GM23248 (cell line): ENCODE measurements at regions not wholly inside any gene's neighbourhood (a gene's known extent, or its start where the extent isn't known, plus 50 kb on each side); places are given as distances from the start of the nearest gene placed in this dataset.

ENCODE experiments used
- DNase-seq: peaks from one replicate; pipeline ENCODE4 v3.0.0-alpha.2; 2015
- H2AFZ ChIP-seq: fragments of 200-600 bp; sonication (generic); 2 replicates; pipeline ENCODE4 v1.6.1; 2016; ENCODE audit warnings: antibody characterized with exemption
- H3F3A ChIP-seq: fragments of 200-600 bp; sonication (generic); 2 replicates; pipeline ENCODE4 v1.6.1; 2016; ENCODE audit warnings: mild to moderate bottlenecking, antibody characterized with exemption, mixed run types; ENCODE audit not compliant: insufficient read depth
- H3K27ac ChIP-seq: fragments of 200-600 bp; sonication (generic); 2 replicates; pipeline ENCODE4 v1.5.1; 2016; ENCODE audit warnings: mild to moderate bottlenecking
- H3K27me3 ChIP-seq: fragments of 200-600 bp; sonication (generic); replicated peaks from 2 replicates; pipeline ENCODE4 v1.6.1; 2016; ENCODE audit warnings: mild to moderate bottlenecking; ENCODE audit not compliant: insufficient read depth
- H3K36me3 ChIP-seq: fragments of 200-600 bp; sonication (generic); 2 replicates; pipeline ENCODE4 v1.6.1; 2016; ENCODE audit warnings: low read depth, mild to moderate bottlenecking
- H3K4me1 ChIP-seq: fragments of 200-600 bp; sonication (generic); 2 replicates; pipeline ENCODE4 v1.6.1; 2016; ENCODE audit warnings: mild to moderate bottlenecking; ENCODE audit not compliant: insufficient read depth
- H3K4me2 ChIP-seq: fragments of 200-600 bp; sonication (generic); one replicate; pipeline ENCODE4 v1.6.1; 2016; ENCODE audit warnings: mild to moderate bottlenecking; ENCODE audit not compliant: unreplicated experiment
- H3K4me3 ChIP-seq: fragments of 200-600 bp; sonication (generic); 2 replicates; pipeline ENCODE4 v1.5.1; 2016; ENCODE audit warnings: mild to moderate bottlenecking
- H3K79me2 ChIP-seq: fragments of 200-600 bp; sonication (generic); 2 replicates; pipeline ENCODE4 v1.6.1; 2016; ENCODE audit warnings: mild to moderate bottlenecking; ENCODE audit not compliant: insufficient read depth
- H3K9ac ChIP-seq: fragments of 200-600 bp; sonication (generic); 2 replicates; pipeline ENCODE4 v1.6.1; 2016; ENCODE audit warnings: mild to moderate bottlenecking
- H3K9me2 ChIP-seq: fragments of 200-600 bp; sonication (generic); 2 replicates; pipeline ENCODE4 v1.6.1; 2016; ENCODE audit warnings: mixed run types, mild to moderate bottlenecking, moderate library complexity; ENCODE audit not compliant: insufficient read depth
- H3K9me3 ChIP-seq: fragments of 200-600 bp; sonication (generic); one replicate; pipeline ENCODE4 v1.6.1; 2017; ENCODE audit warnings: low read depth
- H4K20me1 ChIP-seq: fragments of 200-600 bp; sonication (generic); 2 replicates; pipeline ENCODE4 v1.6.0; 2016; ENCODE audit not compliant: insufficient read depth
- EZH2 ChIP-seq: fragments of 200-600 bp; sonication (generic); IDR thresholded peaks from 2 replicates; pipeline ENCODE4 v1.6.1; 2018; ENCODE audit warnings: antibody characterized with exemption, mild to moderate bottlenecking; ENCODE audit not compliant: insufficient read depth, poor library complexity, severe bottlenecking
- EZH2phosphoT487 ChIP-seq: fragments of 200-600 bp; sonication (generic); IDR thresholded peaks from 2 replicates; pipeline ENCODE4 v1.6.1; 2018; ENCODE audit warnings: antibody characterized with exemption, moderate library complexity, mild to moderate bottlenecking, low read depth; ENCODE audit not compliant: insufficient read depth
- WGBS, 2 experiments: methylation state at CpG; one replicate each; pipeline ENCODE4 v1.1.6; 2015 to 2017; ENCODE audit warnings: low lambda C conversion rate in 2 of 2, low coverage in 1 of 2; ENCODE audit errors: missing lambda C conversion rate in 2 of 2; 5-methylcytosine and 5-hydroxymethylcytosine counted together
- in situ Hi-C: fragments of 300-500 bp; cut with MboI; formaldehyde crosslinking; loops from 2 replicates; pipeline ENCODE4 v1.15.0; 2020

GRCh38 chr13:34129436-34129835 lies 311.5 kb downstream of the RFC3 start:
- H3K9ac ChIP-seq = no peak overlapping the region
- H3K27me3 ChIP-seq = no peaks in the 10 kb centered on the region
- no peaks in the 10 kb centered on the region for H3K36me3 ChIP-seq
- TF ChIP-seq EZH2phosphoT487 (no peak), EZH2 (no peak)
- H3K9me2 ChIP-seq = no peaks in the 10 kb centered on the region
- no peak overlapping the region for H3K4me3 ChIP-seq
- no peaks in the 10 kb centered on the region for H4K20me1 ChIP-seq
- no peaks in the 10 kb centered on the region for H3K9me3 ChIP-seq
- H3F3A ChIP-seq = no peaks in the 10 kb centered on the region
- no peaks in the 10 kb centered on the region for H3K79me2 ChIP-seq
- H2AFZ ChIP-seq = no peak overlapping the region
- H3K4me2 ChIP-seq = no peak overlapping the region
- DNase-seq = no peak
- H3K4me1 ChIP-seq = no peaks in the 10 kb centered on the region
- in situ Hi-C loops = no loop called here
- H3K27ac ChIP-seq = no peak overlapping the region

- no peak for DNase-seq
- no peak overlapping the region for H3K4me2 ChIP-seq
- no peaks in the 10 kb centered on the region for H4K20me1 ChIP-seq
- H3K4me1 ChIP-seq = no peaks in the 10 kb centered on the region
- no peaks in the 10 kb centered on the region for H3K79me2 ChIP-seq
- H3K27ac ChIP-seq = no peak overlapping the region
- in situ Hi-C loops = no loop called here
- H3K36me3 ChIP-seq = no peaks in the 10 kb centered on the region
- H3K9me2 ChIP-seq = no peaks in the 10 kb centered on the region
- TF ChIP-seq EZH2 (no peak), EZH2phosphoT487 (no peak)
- H3F3A ChIP-seq = no peaks in the 10 kb centered on the region
- 46 to 47% methylated on average over 2 of the region's 2 CpGs for WGBS, 2 experiments
- no peaks in the 10 kb centered on the region for H3K27me3 ChIP-seq
- H3K9me3 ChIP-seq = no peaks in the 10 kb centered on the region
- no peak overlapping the region for H2AFZ ChIP-seq
- no peak overlapping the region for H3K9ac ChIP-seq
- H3K4me3 ChIP-seq = no peak overlapping the region
These were observed 319.3 kb downstream of the RFC3 start for GRCh38 chr13:34137200-34137599.

GRCh38 chr13:34139660-34140227 lies 321.8 kb downstream of the RFC3 start:
- in situ Hi-C loops = no loop called here
- DNase-seq = no peak
- Histone ChIP-seq H4K20me1 (no peaks in the 10 kb centered on the region), H3K9me3 (no peaks in the 10 kb centered on the region), H3K4me3 (no peak overlapping the region), H3K36me3 (no peaks in the 10 kb centered on the region), H3K9ac (no peak overlapping the region), H3K9me2 (no peaks in the 10 kb centered on the region), H3K4me1 (no peaks in the 10 kb centered on the region), H2AFZ (no peak overlapping the region), H3F3A (no peaks in the 10 kb centered on the region), H3K27me3 (no peaks in the 10 kb centered on the region), H3K27ac (no peak overlapping the region), H3K79me2 (no peaks in the 10 kb centered on the region), H3K4me2 (no peak overlapping the region)
- WGBS, 2 experiments = 9 to 18% methylated on average over 4 of the region's 4 CpGs
- TF ChIP-seq EZH2phosphoT487 (no peak), EZH2 (no peak)

- 87 to 92% methylated on average over 1 of the region's 1 CpG for WGBS, 2 experiments
- Histone ChIP-seq H3K27me3 (no peaks in the 10 kb centered on the region), H3K36me3 (no peaks in the 10 kb centered on the region), H3K79me2 (no peaks in the 10 kb centered on the region), H3K4me3 (no peak overlapping the region), H3K4me1 (no peaks in the 10 kb centered on the region), H3K9me2 (no peaks in the 10 kb centered on the region), H3K27ac (no peak overlapping the region), H3F3A (no peaks in the 10 kb centered on the region), H3K9ac (no peak overlapping the region), H2AFZ (no peak overlapping the region), H3K9me3 (no peaks in the 10 kb centered on the region), H4K20me1 (no peaks in the 10 kb centered on the region), H3K4me2 (no peak overlapping the region)
- TF ChIP-seq EZH2 (no peak), EZH2phosphoT487 (no peak)
- in situ Hi-C loops = no loop called here
- no peak for DNase-seq
These were observed 325.7 kb downstream of the RFC3 start for GRCh38 chr13:34143637-34144036.

- DNase-seq = no peak
- TF ChIP-seq EZH2phosphoT487 (no peak), EZH2 (no peak)
- no peak overlapping the region for H3K4me2 ChIP-seq
- in situ Hi-C loops = no loop called here
- no peaks in the 10 kb centered on the region for H3K4me1 ChIP-seq
- no peak overlapping the region for H3K4me3 ChIP-seq
- H3K9ac ChIP-seq = no peak overlapping the region
- no peaks in the 10 kb centered on the region for H3K36me3 ChIP-seq
- H3K27ac ChIP-seq = no peak overlapping the region
- 38 to 42% methylated on average over 3 of the region's 3 CpGs for WGBS, 2 experiments
- H2AFZ ChIP-seq = no peak overlapping the region
- no peaks in the 10 kb centered on the region for H3K27me3 ChIP-seq
- no peaks in the 10 kb centered on the region for H3K79me2 ChIP-seq
- no peaks in the 10 kb centered on the region for H3K9me3 ChIP-seq
- H3K9me2 ChIP-seq = no peaks in the 10 kb centered on the region
- H4K20me1 ChIP-seq = no peaks in the 10 kb centered on the region
- H3F3A ChIP-seq = no peaks in the 10 kb centered on the region
These were observed 326.2 kb downstream of the RFC3 start for GRCh38 chr13:34144142-34144541.
